MM.1S (cell line): ENCODE measurements at regions not wholly inside any gene's neighbourhood (a gene's known extent, or its start where the extent isn't known, plus 50 kb on each side); places are given as distances from the start of the nearest gene placed in this dataset.

Experiments
- DNase-seq: peaks from one replicate; pipeline ENCODE4 v3.0.0-alpha.2; 2015
- H2AFZ ChIP-seq: fragments of 300-600 bp; sonication (generic); 2 replicates; pipeline ENCODE4 v1.6.0; 2016; ENCODE audit warnings: antibody characterized with exemption, low read length
- H3F3A ChIP-seq: fragments of 300-600 bp; sonication (generic); 2 replicates; pipeline ENCODE4 v1.6.1; 2016; ENCODE audit warnings: mild to moderate bottlenecking, antibody characterized with exemption, low read length, moderate library complexity, mixed read lengths; ENCODE audit not compliant: insufficient read depth
- H3K27ac ChIP-seq: fragments of 300-600 bp; sonication (generic); 2 replicates; pipeline ENCODE4 v1.5.1; 2016; ENCODE audit warnings: mild to moderate bottlenecking, low read length
- H3K27me3 ChIP-seq: fragments of 300-600 bp; sonication (generic); replicated peaks from 2 replicates; pipeline ENCODE4 v1.6.0; 2016; ENCODE audit warnings: low read length; ENCODE audit not compliant: insufficient read depth
- H3K36me3 ChIP-seq: fragments of 300-600 bp; sonication (generic); replicated peaks from 2 replicates; pipeline ENCODE4 v1.6.1; 2016; ENCODE audit warnings: mild to moderate bottlenecking, low read length, mixed read lengths; ENCODE audit not compliant: insufficient read depth
- H3K4me1 ChIP-seq: fragments of 300-600 bp; sonication (generic); 2 replicates; pipeline ENCODE4 v1.6.1; 2016; ENCODE audit warnings: low read length, mixed read lengths
- H3K4me2 ChIP-seq: fragments of 300-600 bp; sonication (generic); 2 replicates; pipeline ENCODE4 v1.6.0; 2016; ENCODE audit warnings: low read depth, low read length
- H3K4me3 ChIP-seq: fragments of 300-600 bp; sonication (generic); 2 replicates; pipeline ENCODE4 v1.5.1; 2016; ENCODE audit warnings: low read length, mixed read lengths
- H3K79me2 ChIP-seq: fragments of 300-600 bp; sonication (generic); 2 replicates; pipeline ENCODE4 v1.6.1; 2016; ENCODE audit warnings: mixed run types, low read length, mixed read lengths
- H3K9ac ChIP-seq: fragments of 300-600 bp; sonication (generic); 2 replicates; pipeline ENCODE4 v1.6.1; 2016; ENCODE audit warnings: low read length, mixed read lengths
- H3K9me2 ChIP-seq: fragments of 300-600 bp; sonication (generic); replicated peaks from 2 replicates; pipeline ENCODE4 v1.6.1; 2016; ENCODE audit warnings: mild to moderate bottlenecking, low read length, mixed read lengths; ENCODE audit not compliant: insufficient read depth
- H3K9me3 ChIP-seq: fragments of 300-600 bp; sonication (generic); replicated peaks from 2 replicates; pipeline ENCODE4 v1.6.1; 2016; ENCODE audit warnings: mild to moderate bottlenecking, low read length, mixed read lengths; ENCODE audit not compliant: insufficient read depth
- H4K20me1 ChIP-seq: fragments of 300-600 bp; sonication (generic); 2 replicates; pipeline ENCODE4 v1.6.1; 2016; ENCODE audit warnings: mild to moderate bottlenecking, low read length, moderate library complexity, mixed read lengths; ENCODE audit not compliant: insufficient read depth
- CTCF ChIP-seq: fragments of 300-600 bp; sonication (generic); IDR thresholded peaks from 2 replicates; pipeline ENCODE4 v1.5.1; 2016; ENCODE audit warnings: antibody characterized with exemption, low read length, mixed read lengths
- EZH2 ChIP-seq: fragments of 300-600 bp; sonication (generic); optimal IDR thresholded peaks from 2 replicates; pipeline ENCODE3; 2017; ENCODE audit warnings: low read depth, mild to moderate bottlenecking, antibody characterized with exemption, low read length, mixed read lengths
- EZH2phosphoT487 ChIP-seq: fragments of 300-600 bp; sonication (generic); IDR thresholded peaks from 2 replicates; pipeline ENCODE4 v1.6.1; 2018; ENCODE audit warnings: antibody characterized with exemption, low read length

GRCh38 chr6:15854826-15855710 is 192.2 kb upstream of the DTNBP1 start:
- no peak overlapping the region for H3K4me3 ChIP-seq
- H3K27ac ChIP-seq: no peak overlapping the region
- H3K4me2 ChIP-seq: no peak overlapping the region
- no peaks in the 10 kb centered on the region for H3K27me3 ChIP-seq
- DNase-seq: no peak
- no peak for TF ChIP-seq EZH2
- TF ChIP-seq CTCF: no peak
- no peak for TF ChIP-seq EZH2phosphoT487
- no peaks in the 10 kb centered on the region for H4K20me1 ChIP-seq
- no peaks in the 10 kb centered on the region for H3K79me2 ChIP-seq
- no peak overlapping the region for H3K9ac ChIP-seq
- H2AFZ ChIP-seq: no peak overlapping the region
- no peaks in the 10 kb centered on the region for H3K36me3 ChIP-seq
- no peaks in the 10 kb centered on the region for H3K9me3 ChIP-seq
- no peaks in the 10 kb centered on the region for H3K4me1 ChIP-seq
- no peaks in the 10 kb centered on the region for H3F3A ChIP-seq
- H3K9me2 ChIP-seq: no peaks in the 10 kb centered on the region

GRCh38 chr6:15854378-15854777 is 191.6 kb upstream of the DTNBP1 start:
- Histone ChIP-seq H4K20me1 (no peaks in the 10 kb centered on the region), H3K9ac (no peak overlapping the region), H3K4me2 (no peak overlapping the region), H3K9me3 (no peaks in the 10 kb centered on the region), H3K27me3 (no peaks in the 10 kb centered on the region), H3K4me3 (no peak overlapping the region), H3K79me2 (no peaks in the 10 kb centered on the region), H2AFZ (no peak overlapping the region), H3F3A (no peaks in the 10 kb centered on the region), H3K36me3 (no peaks in the 10 kb centered on the region), H3K27ac (no peak overlapping the region), H3K4me1 (no peaks in the 10 kb centered on the region), H3K9me2 (no peaks in the 10 kb centered on the region)
- TF ChIP-seq EZH2phosphoT487 (no peak), CTCF (no peak), EZH2 (no peak)
- no peak for DNase-seq

GRCh38 chr6:15853259-15853658 is 190.4 kb upstream of the DTNBP1 start:
- Histone ChIP-seq H4K20me1 (no peaks in the 10 kb centered on the region), H3K36me3 (no peaks in the 10 kb centered on the region), H3F3A (no peaks in the 10 kb centered on the region), H3K4me2 (no peak overlapping the region), H3K9ac (no peak overlapping the region), H3K4me3 (no peak overlapping the region), H3K4me1 (no peaks in the 10 kb centered on the region), H3K79me2 (no peaks in the 10 kb centered on the region), H3K9me2 (no peaks in the 10 kb centered on the region), H3K27ac (no peak overlapping the region), H3K27me3 (no peaks in the 10 kb centered on the region), H2AFZ (no peak overlapping the region), H3K9me3 (no peaks in the 10 kb centered on the region)
- TF ChIP-seq EZH2 (no peak), CTCF (no peak), EZH2phosphoT487 (no peak)
- no peak for DNase-seq
